HL-60 (cell line): ENCODE measurements at regions not wholly inside any gene's neighbourhood (a gene's known extent, or its start where the extent isn't known, plus 50 kb on each side); places are given as distances from the start of the nearest gene placed in this dataset.

Experiments
- DNase-seq, 2 experiments: peaks; one replicate each; pipeline ENCODE4 v3.0.0-alpha.2; 2010 to 2020; ENCODE audit warnings: low read depth in 1 of 2, low spot score in 1 of 2
- H3K27ac ChIP-seq: fragments of 250-450 bp; sonication (Bioruptor Pico); replicated peaks from 2 replicates; pipeline ENCODE4 v1.5.1; 2020; ENCODE audit warnings: mild to moderate bottlenecking, moderate library complexity
- H3K27me3 ChIP-seq: fragments of 250-450 bp; sonication (Bioruptor Pico); 2 replicates; pipeline ENCODE4 v1.5.1; 2021; ENCODE audit warnings: mild to moderate bottlenecking, moderate library complexity; ENCODE audit not compliant: insufficient read depth, poor library complexity, severe bottlenecking
- H3K4me3 ChIP-seq: replicated peaks from 2 replicates; pipeline ENCODE4 v1.5.1; 2011; ENCODE audit warnings: mild to moderate bottlenecking, control low read depth, low read length; ENCODE audit not compliant: insufficient read depth
- GABPA ChIP-seq: IDR thresholded peaks from 2 replicates; pipeline ENCODE4 v1.6.1; 2012; ENCODE audit warnings: low read depth
- POLR2AphosphoS5 ChIP-seq: IDR thresholded peaks from 2 replicates; pipeline ENCODE4 v1.6.1; 2012; ENCODE audit warnings: low read depth
- SPI1 ChIP-seq: IDR thresholded peaks from 2 replicates; pipeline ENCODE4 v1.6.1; 2012; ENCODE audit warnings: low read depth, mild to moderate bottlenecking, borderline replicate concordance
- TF ChIP-seq, protein P1 (sequence below): IDR thresholded peaks from one replicate; pipeline ENCODE4 v1.5.1; 2011; ENCODE audit warnings: low read length, control low read depth, inconsistent platforms; ENCODE audit not compliant: insufficient read depth
- TF ChIP-seq, protein P2 (sequence below): IDR thresholded peaks from 2 replicates; pipeline ENCODE4 v1.6.1; 2012; ENCODE audit warnings: low read depth; ENCODE audit not compliant: insufficient replicate concordance

DNA sequence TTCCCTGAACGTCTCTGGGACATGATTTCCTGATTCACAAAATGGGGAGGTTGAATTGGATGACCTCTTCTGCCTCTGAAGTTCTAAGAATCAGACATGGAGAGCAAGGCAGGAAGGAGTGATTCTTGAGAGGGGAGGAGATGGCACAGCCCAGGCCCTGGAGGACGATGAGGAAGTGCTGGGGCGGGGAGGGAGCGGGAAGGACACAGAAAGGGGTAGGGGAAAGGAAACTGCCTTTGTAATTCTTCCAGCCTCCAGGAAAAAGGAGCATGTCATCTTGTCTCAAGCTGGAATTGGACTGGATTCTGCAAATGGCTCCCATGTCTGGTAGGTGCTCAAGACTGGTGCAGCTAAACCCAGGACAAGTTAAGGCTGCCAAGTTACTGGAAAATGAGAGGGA lies 97.0 kb upstream of the NCK2 start:
- H3K27ac ChIP-seq: no peak overlapping the region
- TF ChIP-seq, protein P1, sequence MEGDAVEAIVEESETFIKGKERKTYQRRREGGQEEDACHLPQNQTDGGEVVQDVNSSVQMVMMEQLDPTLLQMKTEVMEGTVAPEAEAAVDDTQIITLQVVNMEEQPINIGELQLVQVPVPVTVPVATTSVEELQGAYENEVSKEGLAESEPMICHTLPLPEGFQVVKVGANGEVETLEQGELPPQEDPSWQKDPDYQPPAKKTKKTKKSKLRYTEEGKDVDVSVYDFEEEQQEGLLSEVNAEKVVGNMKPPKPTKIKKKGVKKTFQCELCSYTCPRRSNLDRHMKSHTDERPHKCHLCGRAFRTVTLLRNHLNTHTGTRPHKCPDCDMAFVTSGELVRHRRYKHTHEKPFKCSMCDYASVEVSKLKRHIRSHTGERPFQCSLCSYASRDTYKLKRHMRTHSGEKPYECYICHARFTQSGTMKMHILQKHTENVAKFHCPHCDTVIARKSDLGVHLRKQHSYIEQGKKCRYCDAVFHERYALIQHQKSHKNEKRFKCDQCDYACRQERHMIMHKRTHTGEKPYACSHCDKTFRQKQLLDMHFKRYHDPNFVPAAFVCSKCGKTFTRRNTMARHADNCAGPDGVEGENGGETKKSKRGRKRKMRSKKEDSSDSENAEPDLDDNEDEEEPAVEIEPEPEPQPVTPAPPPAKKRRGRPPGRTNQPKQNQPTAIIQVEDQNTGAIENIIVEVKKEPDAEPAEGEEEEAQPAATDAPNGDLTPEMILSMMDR: no peak
- 0 out of 2 replicates have a peak, but pooled peaks have one; percentile 8 for TF ChIP-seq SPI1
- no peak for DNase-seq
- no peak overlapping the region for H3K4me3 ChIP-seq
- H3K27me3 ChIP-seq: no peaks in the 10 kb centered on the region

DNA sequence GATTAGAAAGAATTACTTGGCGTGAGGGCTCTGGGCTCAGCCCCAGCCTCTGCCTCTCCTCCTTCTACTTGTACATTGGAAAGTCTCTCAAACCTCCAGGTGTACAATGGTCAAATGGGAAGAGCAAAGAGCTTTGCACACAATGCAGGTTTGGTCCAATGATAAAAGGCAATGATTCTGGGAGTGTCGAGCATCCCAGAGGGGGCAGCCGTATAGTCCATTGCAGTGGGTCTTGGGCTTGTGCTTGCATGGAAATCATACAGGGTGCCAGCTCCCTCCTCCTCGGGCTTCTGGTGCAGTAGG lies 98.0 kb upstream of the NCK2 start:
- no peak overlapping the region for H3K4me3 ChIP-seq
- DNase-seq: no peak
- H3K27me3 ChIP-seq: no peaks in the 10 kb centered on the region
- TF ChIP-seq SPI1 (no peak), POLR2AphosphoS5 (no peak), GABPA (no peak)
- TF ChIP-seq, protein P2, sequence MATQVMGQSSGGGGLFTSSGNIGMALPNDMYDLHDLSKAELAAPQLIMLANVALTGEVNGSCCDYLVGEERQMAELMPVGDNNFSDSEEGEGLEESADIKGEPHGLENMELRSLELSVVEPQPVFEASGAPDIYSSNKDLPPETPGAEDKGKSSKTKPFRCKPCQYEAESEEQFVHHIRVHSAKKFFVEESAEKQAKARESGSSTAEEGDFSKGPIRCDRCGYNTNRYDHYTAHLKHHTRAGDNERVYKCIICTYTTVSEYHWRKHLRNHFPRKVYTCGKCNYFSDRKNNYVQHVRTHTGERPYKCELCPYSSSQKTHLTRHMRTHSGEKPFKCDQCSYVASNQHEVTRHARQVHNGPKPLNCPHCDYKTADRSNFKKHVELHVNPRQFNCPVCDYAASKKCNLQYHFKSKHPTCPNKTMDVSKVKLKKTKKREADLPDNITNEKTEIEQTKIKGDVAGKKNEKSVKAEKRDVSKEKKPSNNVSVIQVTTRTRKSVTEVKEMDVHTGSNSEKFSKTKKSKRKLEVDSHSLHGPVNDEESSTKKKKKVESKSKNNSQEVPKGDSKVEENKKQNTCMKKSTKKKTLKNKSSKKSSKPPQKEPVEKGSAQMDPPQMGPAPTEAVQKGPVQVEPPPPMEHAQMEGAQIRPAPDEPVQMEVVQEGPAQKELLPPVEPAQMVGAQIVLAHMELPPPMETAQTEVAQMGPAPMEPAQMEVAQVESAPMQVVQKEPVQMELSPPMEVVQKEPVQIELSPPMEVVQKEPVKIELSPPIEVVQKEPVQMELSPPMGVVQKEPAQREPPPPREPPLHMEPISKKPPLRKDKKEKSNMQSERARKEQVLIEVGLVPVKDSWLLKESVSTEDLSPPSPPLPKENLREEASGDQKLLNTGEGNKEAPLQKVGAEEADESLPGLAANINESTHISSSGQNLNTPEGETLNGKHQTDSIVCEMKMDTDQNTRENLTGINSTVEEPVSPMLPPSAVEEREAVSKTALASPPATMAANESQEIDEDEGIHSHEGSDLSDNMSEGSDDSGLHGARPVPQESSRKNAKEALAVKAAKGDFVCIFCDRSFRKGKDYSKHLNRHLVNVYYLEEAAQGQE: no peak
- TF ChIP-seq, protein P1: no peak
- no peak overlapping the region for H3K27ac ChIP-seq

DNA sequence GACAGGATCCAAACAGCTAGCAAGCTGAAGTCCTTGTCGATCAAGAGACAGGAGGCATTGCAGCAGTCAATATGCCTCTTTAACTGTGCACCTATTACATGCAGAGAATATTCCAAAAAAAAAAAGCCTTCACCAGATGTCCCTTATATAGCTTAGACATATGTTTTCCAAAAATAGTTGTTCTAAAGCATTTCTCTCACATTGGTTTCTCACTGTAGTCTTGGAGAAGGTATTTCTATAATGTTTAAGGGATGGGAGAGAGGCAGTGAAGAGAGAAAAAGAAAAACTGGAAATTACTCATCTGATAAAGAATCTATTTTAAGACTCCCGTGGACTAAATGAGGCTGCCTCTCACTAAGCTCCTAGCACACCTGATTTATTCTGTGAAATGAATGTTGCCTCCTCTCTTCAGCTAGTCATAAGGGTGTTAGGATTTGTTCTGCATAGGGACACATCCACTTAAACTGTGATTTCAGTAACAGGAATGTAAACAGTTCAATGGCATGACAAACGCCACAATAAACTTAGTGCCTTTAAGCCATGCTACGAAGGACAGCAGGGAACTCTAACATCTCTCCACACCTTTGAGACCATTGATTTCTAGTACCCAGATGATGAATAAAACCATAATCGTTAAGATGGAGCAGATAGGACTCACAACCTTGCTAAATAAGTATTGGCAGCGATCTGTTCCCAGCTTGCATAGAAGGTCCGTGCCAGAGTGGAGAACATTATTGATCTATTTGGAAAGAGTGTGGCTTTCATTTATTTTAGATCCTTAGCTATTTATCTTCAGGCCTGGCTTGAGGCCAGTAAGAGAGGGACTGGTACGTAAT lies 98.6 kb upstream of the NCK2 start:
- H3K4me3 ChIP-seq: no peak overlapping the region
- no peaks in the 10 kb centered on the region for H3K27me3 ChIP-seq
- no peak for DNase-seq
- TF ChIP-seq SPI1 (no peak), GABPA (no peak), POLR2AphosphoS5 (no peak)
- TF ChIP-seq, protein P2: no peak
- TF ChIP-seq, protein P1: no peak
- no peak overlapping the region for H3K27ac ChIP-seq
